ENCODE measurements at regions not wholly inside any gene's neighbourhood (a gene's known extent, or its start where the extent isn't known, plus 50 kb on each side); places are given as distances from the start of the nearest gene placed in this dataset.

- TF ChIP-seq CTCF (IDR thresholded peaks at IDR 0.05) (no peak), POLR2A (IDR thresholded peaks at IDR 0.05) (no peak), POLR2AphosphoS5 (IDR thresholded peaks at IDR 0.05) (no peak)
Observed at GRCh38 chr1:90591355-90591969, 125.6 kb downstream of the BARHL2 start.

Measured in breast epithelium (tissue), 3 donors.